Adrenal gland (tissue), 5 donors: ENCODE measurements at regions not wholly inside any gene's neighbourhood (a gene's known extent, or its start where the extent isn't known, plus 50 kb on each side); places are given as distances from the start of the nearest gene placed in this dataset.

ENCODE experiments used
- POLR2A ChIP-seq, 2 donors: fragments of 450-650 bp; IDR thresholded peaks; one replicate each; pipeline ENCODE4 v1.6.1; 2017; ENCODE audit warnings: antibody characterized with exemption in 2 of 2, mild to moderate bottlenecking in 2 of 2, moderate library complexity in 1 of 2
- TF ChIP-seq, protein P1 (sequence below), 6 experiments: fragments of 450-650 bp in 4 of 6; fragments of 200-600 bp in 2 of 6; sonication (generic) in 1 of 6; IDR thresholded peaks; 1 replicate in 5 of 6; 2 replicates in 1 of 6; pipeline versions ENCODE4 v1.5.1 to v1.8.0; 2016 to 2021; ENCODE audit warnings: antibody characterized with exemption in 6 of 6, mild to moderate bottlenecking in 2 of 6, moderate library complexity in 1 of 6
- donor health status: DM: no; HTN: no; CAD: no.

DNA sequence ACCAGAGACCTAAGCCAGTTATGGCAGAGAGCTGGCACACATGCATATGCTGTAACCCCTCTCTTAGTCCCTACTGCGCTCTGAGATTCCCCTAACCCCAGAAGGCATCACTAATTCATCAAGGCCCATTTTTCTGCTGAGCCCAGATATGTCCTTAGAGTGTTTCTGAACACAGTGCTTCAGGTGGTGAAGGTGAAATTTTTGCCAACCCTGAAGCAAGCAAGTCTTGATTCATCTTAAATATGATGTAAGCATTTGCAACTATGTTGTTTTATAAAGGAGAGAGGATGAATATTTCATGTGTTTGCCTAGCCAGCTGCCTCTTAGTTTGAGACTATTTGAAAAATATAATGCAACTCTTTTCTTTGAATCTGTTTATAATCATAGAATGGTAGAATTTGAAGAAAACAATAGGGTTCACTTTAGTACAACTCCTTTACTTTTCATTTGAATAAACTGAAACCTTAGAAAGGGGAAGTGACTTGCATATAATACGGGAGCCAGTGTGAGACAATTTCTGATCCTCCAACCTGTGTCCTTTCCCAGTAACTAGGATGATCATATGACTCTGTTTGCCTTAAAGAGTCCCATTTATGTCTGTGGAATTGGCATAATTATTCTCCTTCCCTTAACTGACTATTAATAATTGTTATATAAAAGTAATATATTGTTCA, 194.3 kb upstream of the MTNR1B start:
- TF ChIP-seq, protein P1, sequence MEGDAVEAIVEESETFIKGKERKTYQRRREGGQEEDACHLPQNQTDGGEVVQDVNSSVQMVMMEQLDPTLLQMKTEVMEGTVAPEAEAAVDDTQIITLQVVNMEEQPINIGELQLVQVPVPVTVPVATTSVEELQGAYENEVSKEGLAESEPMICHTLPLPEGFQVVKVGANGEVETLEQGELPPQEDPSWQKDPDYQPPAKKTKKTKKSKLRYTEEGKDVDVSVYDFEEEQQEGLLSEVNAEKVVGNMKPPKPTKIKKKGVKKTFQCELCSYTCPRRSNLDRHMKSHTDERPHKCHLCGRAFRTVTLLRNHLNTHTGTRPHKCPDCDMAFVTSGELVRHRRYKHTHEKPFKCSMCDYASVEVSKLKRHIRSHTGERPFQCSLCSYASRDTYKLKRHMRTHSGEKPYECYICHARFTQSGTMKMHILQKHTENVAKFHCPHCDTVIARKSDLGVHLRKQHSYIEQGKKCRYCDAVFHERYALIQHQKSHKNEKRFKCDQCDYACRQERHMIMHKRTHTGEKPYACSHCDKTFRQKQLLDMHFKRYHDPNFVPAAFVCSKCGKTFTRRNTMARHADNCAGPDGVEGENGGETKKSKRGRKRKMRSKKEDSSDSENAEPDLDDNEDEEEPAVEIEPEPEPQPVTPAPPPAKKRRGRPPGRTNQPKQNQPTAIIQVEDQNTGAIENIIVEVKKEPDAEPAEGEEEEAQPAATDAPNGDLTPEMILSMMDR (IDR thresholded peaks at IDR 0.05): no peak
- no peak for TF ChIP-seq POLR2A (IDR thresholded peaks at IDR 0.05)
